ENCODE measurements at regions not wholly inside any gene's neighbourhood (a gene's known extent, or its start where the extent isn't known, plus 50 kb on each side); places are given as distances from the start of the nearest gene placed in this dataset.

DNA sequence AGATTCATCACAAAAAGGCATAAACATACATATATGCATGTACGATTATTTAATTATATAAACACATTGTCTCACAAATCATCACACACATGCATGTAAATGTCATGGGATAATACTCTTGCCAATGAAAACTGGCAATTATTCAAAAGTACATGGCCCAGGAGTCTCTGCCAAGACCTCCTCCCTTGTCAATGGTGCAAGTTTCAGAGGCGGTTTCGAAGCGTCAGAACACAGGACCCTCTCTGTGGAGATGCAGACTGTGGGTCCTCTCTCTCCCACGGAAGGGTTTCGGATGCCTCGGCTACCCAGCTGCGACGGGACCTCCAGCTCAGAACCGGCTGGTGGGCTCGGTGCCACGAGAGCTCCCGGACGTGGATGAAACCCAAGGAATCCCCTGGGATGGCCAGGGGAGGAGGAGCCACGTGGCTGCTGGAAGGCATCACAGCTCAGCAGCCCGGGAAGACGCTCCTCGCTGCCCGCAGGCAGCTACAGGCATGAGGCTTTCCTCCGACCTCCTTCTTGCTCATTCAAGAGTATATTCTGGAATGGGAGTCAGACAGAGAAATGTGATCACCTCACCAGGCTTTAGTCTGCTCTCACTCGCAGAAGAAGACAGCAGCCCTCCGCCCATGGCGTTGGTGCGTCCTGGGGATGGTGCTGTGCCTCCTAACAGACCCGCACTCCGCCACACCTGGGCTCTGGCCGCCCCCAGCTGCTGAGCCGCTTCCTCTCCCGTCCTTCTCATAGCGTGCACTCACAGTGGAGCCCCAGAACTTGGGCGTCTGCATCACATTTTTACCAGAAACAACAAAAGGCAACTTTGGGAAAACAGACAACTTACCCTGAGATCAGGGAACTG is 308.8 kb downstream of the IRX2 start:
- no peak overlapping the region for H3K27ac Mint-ChIP-seq
- Histone ChIP-seq H2AFZ (replicated peaks) (no peak overlapping the region), H3K27ac (no peak overlapping the region), H3K9me3 (ENCODE audit: low read depth) (no peaks in the 10 kb centered on the region), H3K4me1 (no peaks in the 10 kb centered on the region), H3K27me3 (no peaks in the 10 kb centered on the region), H3K36me3 (no peaks in the 10 kb centered on the region), H4K20me1 (ENCODE audit: low read depth) (no peaks in the 10 kb centered on the region), H3K4me2 (no peak overlapping the region), H3K79me2 (ENCODE audit: low read depth) (no peaks in the 10 kb centered on the region), H3F3A (ENCODE audit: low read depth) (no peaks in the 10 kb centered on the region), H3K4me3 (no peak overlapping the region), H3K9ac (no peak overlapping the region)
- no peak overlapping the region for H3K4me3 Mint-ChIP-seq
- no peak for DNase-seq (ENCODE audit: low spot score)
- no peaks in the 10 kb centered on the region for H3K36me3 Mint-ChIP-seq
- H3K9me3 Mint-ChIP-seq, result peaks cover 7% of the 10 kb centered on the region
- peaks cover 6% of the 10 kb centered on the region for H3K4me1 Mint-ChIP-seq
- H3K27me3 Mint-ChIP-seq (ENCODE audit: insufficient read depth, low read depth), result no peaks in the 10 kb centered on the region
- TF ChIP-seq EZH2phosphoT487 (IDR thresholded peaks at IDR 0.05), result no peak
- TF ChIP-seq EZH2 (IDR thresholded peaks at IDR 0.05), result no peak
- TF ChIP-seq, protein P1, sequence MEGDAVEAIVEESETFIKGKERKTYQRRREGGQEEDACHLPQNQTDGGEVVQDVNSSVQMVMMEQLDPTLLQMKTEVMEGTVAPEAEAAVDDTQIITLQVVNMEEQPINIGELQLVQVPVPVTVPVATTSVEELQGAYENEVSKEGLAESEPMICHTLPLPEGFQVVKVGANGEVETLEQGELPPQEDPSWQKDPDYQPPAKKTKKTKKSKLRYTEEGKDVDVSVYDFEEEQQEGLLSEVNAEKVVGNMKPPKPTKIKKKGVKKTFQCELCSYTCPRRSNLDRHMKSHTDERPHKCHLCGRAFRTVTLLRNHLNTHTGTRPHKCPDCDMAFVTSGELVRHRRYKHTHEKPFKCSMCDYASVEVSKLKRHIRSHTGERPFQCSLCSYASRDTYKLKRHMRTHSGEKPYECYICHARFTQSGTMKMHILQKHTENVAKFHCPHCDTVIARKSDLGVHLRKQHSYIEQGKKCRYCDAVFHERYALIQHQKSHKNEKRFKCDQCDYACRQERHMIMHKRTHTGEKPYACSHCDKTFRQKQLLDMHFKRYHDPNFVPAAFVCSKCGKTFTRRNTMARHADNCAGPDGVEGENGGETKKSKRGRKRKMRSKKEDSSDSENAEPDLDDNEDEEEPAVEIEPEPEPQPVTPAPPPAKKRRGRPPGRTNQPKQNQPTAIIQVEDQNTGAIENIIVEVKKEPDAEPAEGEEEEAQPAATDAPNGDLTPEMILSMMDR (IDR thresholded peaks at IDR 0.05), result no peak

GRCh38 chr5:2441495-2442180 is 309.8 kb downstream of the IRX2 start:
- Histone ChIP-seq H3K9me3 (ENCODE audit: low read depth) (no peaks in the 10 kb centered on the region), H2AFZ (replicated peaks) (no peak overlapping the region), H3K27ac (no peak overlapping the region), H3K9ac (no peak overlapping the region), H3F3A (ENCODE audit: low read depth) (no peaks in the 10 kb centered on the region), H3K27me3 (no peaks in the 10 kb centered on the region), H3K79me2 (ENCODE audit: low read depth) (no peaks in the 10 kb centered on the region), H3K4me1 (no peaks in the 10 kb centered on the region), H3K4me3 (no peak overlapping the region), H4K20me1 (ENCODE audit: low read depth) (no peaks in the 10 kb centered on the region), H3K36me3 (no peaks in the 10 kb centered on the region), H3K4me2 (no peak overlapping the region)
- peaks cover 7% of the 10 kb centered on the region for H3K9me3 Mint-ChIP-seq
- no peak overlapping the region for H3K4me3 Mint-ChIP-seq
- H3K4me1 Mint-ChIP-seq, result peaks cover 6% of the 10 kb centered on the region
- no peak for DNase-seq (ENCODE audit: low spot score)
- H3K27ac Mint-ChIP-seq, result no peak overlapping the region
- TF ChIP-seq, protein P1 (IDR thresholded peaks at IDR 0.05), result no peak
- no peak for TF ChIP-seq EZH2 (IDR thresholded peaks at IDR 0.05)
- H3K27me3 Mint-ChIP-seq (ENCODE audit: insufficient read depth, low read depth), result no peaks in the 10 kb centered on the region
- H3K36me3 Mint-ChIP-seq, result no peaks in the 10 kb centered on the region

- Histone ChIP-seq H3K9me3 (ENCODE audit: low read depth) (no peaks in the 10 kb centered on the region), H3K27ac (no peak overlapping the region), H3K36me3 (no peaks in the 10 kb centered on the region), H3K4me2 (no peak overlapping the region), H3K4me1 (no peaks in the 10 kb centered on the region), H3K27me3 (no peaks in the 10 kb centered on the region), H4K20me1 (ENCODE audit: low read depth) (no peaks in the 10 kb centered on the region), H3K4me3 (no peak overlapping the region), H3F3A (ENCODE audit: low read depth) (no peaks in the 10 kb centered on the region), H3K79me2 (ENCODE audit: low read depth) (no peaks in the 10 kb centered on the region), H3K9ac (no peak overlapping the region), H2AFZ (replicated peaks) (no peak overlapping the region)
- no peak overlapping the region for H3K4me3 Mint-ChIP-seq
- H3K36me3 Mint-ChIP-seq, result no peaks in the 10 kb centered on the region
- H3K27me3 Mint-ChIP-seq (ENCODE audit: insufficient read depth, low read depth), result peaks cover 3% of the 10 kb centered on the region
- H3K9me3 Mint-ChIP-seq, result peaks cover 10% of the 10 kb centered on the region
- H3K4me1 Mint-ChIP-seq, result peaks cover 8% of the 10 kb centered on the region
- H3K27ac Mint-ChIP-seq, result no peak overlapping the region
- TF ChIP-seq EZH2 (IDR thresholded peaks at IDR 0.05) (no peak), EZH2phosphoT487 (IDR thresholded peaks at IDR 0.05) (no peak)
- TF ChIP-seq, protein P1 (IDR thresholded peaks at IDR 0.05), result no peak
- DNase-seq (ENCODE audit: low spot score), result no peak
These were observed 311.9 kb downstream of the IRX2 start for GRCh38 chr5:2439608-2440007.

Measured in neural progenitor cell (in vitro differentiated cells).